ENCODE measurements at regions not wholly inside any gene's neighbourhood (a gene's known extent, or its start where the extent isn't known, plus 50 kb on each side); places are given as distances from the start of the nearest gene placed in this dataset.

DNA sequence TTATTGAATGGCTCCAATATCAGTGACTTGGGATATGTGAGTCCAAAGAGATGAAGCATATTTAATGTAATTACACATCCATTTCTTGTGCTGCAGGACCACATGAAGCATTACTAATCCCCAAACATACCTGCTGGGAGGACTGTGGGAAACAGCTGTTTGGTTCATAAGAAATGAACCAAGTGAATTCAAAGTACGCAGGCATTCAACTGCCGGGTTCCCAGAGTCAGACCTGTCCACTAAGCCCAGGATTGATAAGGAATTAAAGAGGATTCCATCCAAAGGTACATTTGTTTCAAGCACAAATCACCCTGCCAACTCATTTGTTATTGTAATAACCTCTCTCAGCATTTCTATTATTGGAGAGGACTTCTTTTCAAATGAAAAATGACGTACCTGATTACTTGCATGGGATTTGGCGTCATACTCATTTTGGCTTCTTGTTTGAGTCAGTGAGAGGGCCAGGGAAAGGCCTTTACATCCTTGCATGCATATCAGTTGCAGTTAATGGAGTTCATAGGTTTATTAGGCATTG is 230.7 kb downstream of the TXNL1 start:
- TF ChIP-seq EZH2 (IDR thresholded peaks at IDR 0.05; ENCODE audit: low read depth, low read length, severe bottlenecking) (no peak), POLR2A (IDR thresholded peaks at IDR 0.05; ENCODE audit: control extremely low read depth in 1 of 2, low read depth in 2 of 2, low read length in 2 of 2) (no peak)

Measured in H1 (cell line).